Fibroblast of skin of right biceps (primary cell): ENCODE measurements at regions not wholly inside any gene's neighbourhood (a gene's known extent, or its start where the extent isn't known, plus 50 kb on each side); places are given as distances from the start of the nearest gene placed in this dataset.
A peak's percentile ranks its signal among the peaks of the same experiment; 100 is the strongest.
"Not testable (repeated sequence)": the region's sequence is repeated elsewhere in the genome, so short reads cannot be mapped to it uniquely, and the experiment has no call there.

Experiments
- DNase-seq: peaks from one replicate; pipeline ENCODE4 v3.0.0-alpha.2; 2013

- DNase-seq = no peak
These were observed 395.4 kb downstream of the ZNF804A start for GRCh38 chr2:184993746-184994145.

GRCh38 chr2:185006481-185006880 is 408.2 kb downstream of the ZNF804A start:
- no peak for DNase-seq

GRCh38 chr2:185012643-185013042 is 414.3 kb downstream of the ZNF804A start:
- peak; percentile 25 for DNase-seq

GRCh38 chr2:185014076-185014475 is 415.7 kb downstream of the ZNF804A start:
- DNase-seq = no peak

GRCh38 chr2:185025891-185026290 is 427.6 kb downstream of the ZNF804A start:
- not testable (repeated sequence) for DNase-seq

GRCh38 chr2:185035906-185036305 is 437.6 kb downstream of the ZNF804A start:
- no peak for DNase-seq

GRCh38 chr2:185044323-185044874 is 446.1 kb downstream of the ZNF804A start:
- DNase-seq = no peak

- DNase-seq = no peak
These were observed 452.5 kb downstream of the ZNF804A start for GRCh38 chr2:185050804-185051203.

- DNase-seq = no peak
These were observed 465.4 kb downstream of the ZNF804A start for GRCh38 chr2:185063761-185064160.

- DNase-seq = no peak
These were observed 467.8 kb downstream of the ZNF804A start for GRCh38 chr2:185066128-185066527.

GRCh38 chr2:185069107-185069506 is 470.8 kb downstream of the ZNF804A start:
- DNase-seq = no peak

- no peak for DNase-seq
These were observed 475.8 kb downstream of the ZNF804A start for GRCh38 chr2:185074156-185074555.

GRCh38 chr2:185082749-185083148 is 484.4 kb downstream of the ZNF804A start:
- DNase-seq = no peak

GRCh38 chr2:185108588-185108987 is 510.3 kb downstream of the ZNF804A start:
- no peak for DNase-seq

- peak; percentile 24 for DNase-seq
These were observed 529.1 kb downstream of the ZNF804A start for GRCh38 chr2:185127412-185127811.

- DNase-seq = no peak
These were observed 530.0 kb downstream of the ZNF804A start for GRCh38 chr2:185128346-185128745.

GRCh38 chr2:185128996-185129395 is 530.7 kb downstream of the ZNF804A start:
- DNase-seq = no peak

- no peak for DNase-seq
These were observed 532.4 kb downstream of the ZNF804A start for GRCh38 chr2:185130685-185131084.

GRCh38 chr2:185132501-185133041 is 534.2 kb downstream of the ZNF804A start:
- DNase-seq = no peak

GRCh38 chr2:185137700-185138099 is 539.4 kb downstream of the ZNF804A start:
- no peak for DNase-seq

GRCh38 chr2:185142677-185143076 is 544.3 kb downstream of the ZNF804A start:
- no peak for DNase-seq

- DNase-seq = no peak
These were observed 546.0 kb downstream of the ZNF804A start for GRCh38 chr2:185144159-185144919.

GRCh38 chr2:185145316-185146121 is 547.2 kb downstream of the ZNF804A start:
- DNase-seq = no peak

- DNase-seq = no peak
These were observed 549.0 kb downstream of the ZNF804A start for GRCh38 chr2:185147361-185147760.
